LNCAP (cell line): ENCODE measurements at regions not wholly inside any gene's neighbourhood (a gene's known extent, or its start where the extent isn't known, plus 50 kb on each side); places are given as distances from the start of the nearest gene placed in this dataset.

Source experiments
- CTCF ChIP-seq: fragments of 450-650 bp; IDR thresholded peaks from 2 replicates; pipeline ENCODE4 v1.5.1; 2017; ENCODE audit warnings: mild to moderate bottlenecking

GRCh38 chr18:68391801-68392200, 323.1 kb downstream of the TMX3 start:
- TF ChIP-seq CTCF = no peak

DNA sequence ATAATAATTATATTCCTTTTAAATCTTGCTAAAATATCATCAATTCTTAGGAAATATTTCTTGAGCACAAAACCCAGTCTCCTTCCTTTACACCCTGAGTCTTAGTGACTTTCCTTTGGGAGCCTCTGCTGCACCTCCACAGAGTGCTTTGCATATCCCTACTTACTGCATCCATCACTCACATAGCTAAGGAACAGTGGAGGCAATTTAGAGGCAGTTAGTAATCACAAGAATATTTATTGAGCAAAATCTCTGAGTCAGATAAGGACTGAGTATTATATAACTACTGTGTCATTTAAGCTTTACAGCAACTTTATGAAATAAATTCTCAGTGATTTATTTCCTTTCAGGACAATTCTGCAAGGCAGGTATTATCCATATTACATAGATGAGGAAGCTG, 327.7 kb downstream of the TMX3 start:
- TF ChIP-seq CTCF = no peak

GRCh38 chr18:68376926-68377325, 338.0 kb downstream of the TMX3 start:
- TF ChIP-seq CTCF = no peak

GRCh38 chr18:68362907-68363306, 352.0 kb downstream of the TMX3 start:
- TF ChIP-seq CTCF = no peak

- TF ChIP-seq CTCF = no peak
These were observed 359.3 kb downstream of the TMX3 start for GRCh38 chr18:68355637-68356036.

GRCh38 chr18:68354176-68354575, 360.7 kb downstream of the TMX3 start:
- no peak for TF ChIP-seq CTCF

DNA sequence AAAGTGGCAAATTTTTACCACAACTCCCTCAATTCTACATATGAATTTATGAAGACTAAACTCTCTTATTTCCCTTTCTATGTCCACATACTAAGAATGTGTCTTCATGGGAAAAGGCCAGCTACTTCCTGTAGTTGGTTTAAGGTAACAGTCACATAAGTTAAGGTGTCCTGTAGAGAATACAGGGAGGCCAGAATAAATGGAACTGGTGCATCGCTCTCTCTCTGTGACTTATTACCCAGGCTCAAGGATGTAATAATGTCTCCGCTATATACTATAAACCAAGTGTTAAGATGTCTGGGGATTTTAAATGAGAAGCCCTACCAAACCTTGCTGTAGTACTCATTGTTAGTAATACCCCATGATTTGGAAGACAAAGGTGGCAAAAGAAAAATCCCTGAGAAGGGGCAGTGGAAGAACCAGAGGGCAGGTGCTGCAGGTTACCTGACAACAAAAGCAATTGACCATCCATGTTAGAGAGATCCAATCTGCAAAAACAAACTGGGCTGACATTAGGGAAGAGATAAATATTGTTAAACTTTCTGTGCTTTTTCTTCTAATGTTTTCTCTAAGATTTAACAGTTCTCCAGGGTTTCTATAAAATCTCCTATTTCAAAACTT, 372.8 kb downstream of the TMX3 start:
- no peak for TF ChIP-seq CTCF

DNA sequence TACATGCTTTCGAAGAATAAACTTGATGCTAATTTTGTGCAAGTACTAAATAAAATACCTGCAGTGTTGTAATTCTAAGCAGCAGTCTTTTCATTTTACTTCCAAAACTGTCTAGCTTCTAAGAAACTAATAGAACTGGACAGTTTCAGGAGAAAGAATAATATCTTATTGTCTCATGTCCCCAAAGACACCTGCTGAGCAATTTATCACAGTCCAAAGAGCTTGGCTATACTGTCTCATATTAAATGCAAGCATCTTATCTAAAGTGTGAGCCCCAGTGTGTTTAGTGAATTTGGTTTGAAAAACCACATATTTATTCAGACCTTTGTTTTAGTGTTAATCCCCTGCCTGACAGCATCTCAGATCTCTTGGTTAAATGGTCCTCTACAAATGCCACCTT, 374.3 kb downstream of the TMX3 start:
- no peak for TF ChIP-seq CTCF
